Neural cell (in vitro differentiated cells): ENCODE measurements at regions not wholly inside any gene's neighbourhood (a gene's known extent, or its start where the extent isn't known, plus 50 kb on each side); places are given as distances from the start of the nearest gene placed in this dataset.

Experiments used
- CTCF ChIP-seq: fragments of 450-650 bp; IDR thresholded peaks from 2 replicates; pipeline ENCODE4 v1.5.1; 2014; ENCODE audit warnings: antibody characterized with exemption, mild to moderate bottlenecking, moderate library complexity; ENCODE audit not compliant: poor library complexity, severe bottlenecking
- MXI1 ChIP-seq: fragments of 450-650 bp; conservative IDR thresholded peaks from 2 replicates; pipeline ENCODE4 v1.6.1; 2014; ENCODE audit warnings: antibody characterized with exemption, mild to moderate bottlenecking; ENCODE audit not compliant: poor library complexity, severe bottlenecking
- POLR2AphosphoS5 ChIP-seq: IDR thresholded peaks from 2 replicates; pipeline ENCODE4 v1.6.1; 2012
- RAD21 ChIP-seq: fragments of 450-650 bp; conservative IDR thresholded peaks from 2 replicates; pipeline ENCODE4 v1.6.1; 2014; ENCODE audit warnings: antibody characterized with exemption, mild to moderate bottlenecking, moderate library complexity
- SMC3 ChIP-seq: fragments of 450-650 bp; conservative IDR thresholded peaks from 2 replicates; pipeline ENCODE4 v1.6.1; 2014; ENCODE audit warnings: antibody characterized with exemption, mild to moderate bottlenecking, moderate library complexity; ENCODE audit not compliant: poor library complexity
- TAF1 ChIP-seq: IDR thresholded peaks from 2 replicates; pipeline ENCODE4 v1.6.1; 2012; ENCODE audit warnings: low read depth

GRCh38 chr15:98417346-98417745, 231.0 kb upstream of the IGF1R start:
- TF ChIP-seq CTCF = no peak
- TF ChIP-seq SMC3 = no peak
- no peak for TF ChIP-seq TAF1
- TF ChIP-seq MXI1 = no peak
- TF ChIP-seq POLR2AphosphoS5 = no peak
- no peak for TF ChIP-seq RAD21
